B cell (primary cell): ENCODE measurements at regions not wholly inside any gene's neighbourhood (a gene's known extent, or its start where the extent isn't known, plus 50 kb on each side); places are given as distances from the start of the nearest gene placed in this dataset.

Source experiments
- ATAC-seq: fragments of 200-7000 bp; cut with Tn5 transposase; one replicate; pipeline ENCODE4 v1.10.0; 2021; ENCODE audit warnings: low read depth, mild to moderate bottlenecking, moderate number of reproducible peaks, moderate library complexity
- CTCF ChIA-PET: fragments of 350-600 bp; sonication (Branson Sonifier 250); formaldehyde crosslinking; loops from one replicate; lab custom pipeline; 2021; ENCODE audit warnings: antibody characterized with exemption, inconsistent platforms; lab: Charles Lee
- POLR2A ChIA-PET: fragments of 350-600 bp; sonication (Branson Sonifier 250); formaldehyde crosslinking; loops from one replicate; lab custom pipeline; 2021; ENCODE audit warnings: antibody characterized with exemption; lab: Charles Lee
- DNase-seq: peaks from one replicate; pipeline ENCODE4 v3.0.0; 2013
- H2AFZ ChIP-seq: 2 replicates; pipeline ENCODE4 v1.6.1; 2012; ENCODE audit warnings: mild to moderate bottlenecking, low read depth, low read length; ENCODE audit not compliant: insufficient read depth, poor library complexity, severe bottlenecking
- H3K27ac ChIP-seq, 2 donors: 1 replicate in 1 of 2; 2 replicates in 1 of 2; pipeline ENCODE4 v1.5.1; 2012 to 2013; ENCODE audit warnings: low read length in 2 of 2, mild to moderate bottlenecking in 2 of 2, moderate library complexity in 1 of 2
- H3K27me3 ChIP-seq, 4 experiments: fragments of 200-600 bp in 1 of 4; sonication (generic) in 1 of 4; replicated peaks in 1 of 4; 1 replicate in 2 of 4; 2 replicates in 2 of 4; pipeline versions ENCODE4 v1.6.1 to v1.7.0; 2013 to 2016; ENCODE audit warnings: low read length in 3 of 4, mild to moderate bottlenecking in 2 of 4, mixed read lengths in 1 of 4, moderate library complexity in 1 of 4; ENCODE audit not compliant: insufficient read depth in 4 of 4, control insufficient read depth in 3 of 4; ENCODE audit errors: control extremely low read depth in 1 of 4
- H3K36me3 ChIP-seq, 2 experiments: replicated peaks in 1 of 2; 1 replicate in 1 of 2; 2 replicates in 1 of 2; pipeline versions ENCODE4 v1.6.1 to v1.7.1; 2013; ENCODE audit warnings: low read length in 1 of 2; ENCODE audit not compliant: insufficient read depth in 2 of 2, control insufficient read depth in 1 of 2; ENCODE audit errors: control extremely low read depth in 1 of 2, extremely low read depth in 1 of 2
- H3K4me1 ChIP-seq, 2 donors: fragments of 200-600 bp in 1 of 2; sonication (generic) in 1 of 2; 1 replicate in 1 of 2; 2 replicates in 1 of 2; pipeline versions ENCODE4 v1.5.1 to v1.6.1; 2013 to 2017; ENCODE audit warnings: low read length in 2 of 2; ENCODE audit not compliant: control insufficient read depth in 2 of 2, insufficient read depth in 2 of 2
- H3K4me2 ChIP-seq: replicated peaks from 2 replicates; pipeline ENCODE3; 2012; ENCODE audit warnings: mild to moderate bottlenecking, low read depth, low read length; ENCODE audit not compliant: poor library complexity, severe bottlenecking
- H3K4me3 ChIP-seq, 5 experiments: fragments of 200-600 bp in 1 of 5; sonication (generic) in 1 of 5; 1 replicate in 3 of 5; 2 replicates in 2 of 5; pipeline versions ENCODE4 v1.5.1 to v1.7.0; 2011 to 2016; ENCODE audit warnings: low read length in 4 of 5, mild to moderate bottlenecking in 4 of 5, low read depth in 2 of 5, control low read depth in 1 of 5, moderate library complexity in 1 of 5; ENCODE audit not compliant: insufficient read depth in 1 of 5; ENCODE audit errors: control extremely low read depth in 1 of 5, extremely low read depth in 1 of 5
- H3K79me2 ChIP-seq: fragments of 200-600 bp; sonication (generic); one replicate; pipeline ENCODE4 v1.6.0; 2016; ENCODE audit warnings: low read length; ENCODE audit not compliant: control insufficient read depth, insufficient read depth
- H3K9ac ChIP-seq: fragments of 200-600 bp; sonication (generic); 2 replicates; pipeline ENCODE4 v1.6.1; 2017; ENCODE audit warnings: mild to moderate bottlenecking, low read length, moderate library complexity
- H3K9me3 ChIP-seq, 3 donors: one replicate each; pipeline versions ENCODE4 v1.6.1 to v1.7.1; 2013; ENCODE audit warnings: low read length in 2 of 3; ENCODE audit not compliant: control insufficient read depth in 2 of 3, insufficient read depth in 1 of 3; ENCODE audit errors: control extremely low read depth in 1 of 3
- H4K20me1 ChIP-seq: 2 replicates; pipeline ENCODE4 v1.6.0; 2012; ENCODE audit warnings: mild to moderate bottlenecking, low read length; ENCODE audit not compliant: insufficient read depth, control insufficient read depth, poor library complexity, severe bottlenecking
- H3K27ac Mint-ChIP-seq: one replicate; pipeline ENCODE4 v1.8.0; 2021; ENCODE audit warnings: mixed read lengths
- H3K27me3 Mint-ChIP-seq: one replicate; pipeline ENCODE4 v1.8.0; 2021; ENCODE audit warnings: mixed read lengths
- H3K4me1 Mint-ChIP-seq: one replicate; pipeline ENCODE4 v1.8.0; 2021; ENCODE audit warnings: mixed read lengths
- H3K4me3 Mint-ChIP-seq: one replicate; pipeline ENCODE4 v1.8.0; 2021; ENCODE audit warnings: mixed read lengths
- H3K9me3 Mint-ChIP-seq: one replicate; pipeline ENCODE4 v1.8.0; 2022; ENCODE audit warnings: mixed read lengths; ENCODE audit not compliant: insufficient read depth
- CTCF ChIP-seq: fragments of 200-600 bp; IDR thresholded peaks from one replicate; pipeline ENCODE4 v1.8.0; 2022; ENCODE audit warnings: antibody characterized with exemption, mild to moderate bottlenecking
- EZH2 ChIP-seq: IDR thresholded peaks from 2 replicates; pipeline ENCODE4 v1.6.1; 2012; ENCODE audit warnings: borderline replicate concordance, low read depth, mild to moderate bottlenecking, moderate library complexity, low read length; ENCODE audit not compliant: insufficient read depth, poor library complexity, severe bottlenecking
- WGBS: methylation state at CpG from one replicate; pipeline ENCODE4 v1.1.5; 2013; ENCODE audit warnings: missing lambda C conversion rate; ENCODE audit not compliant: insufficient coverage; 5-methylcytosine and 5-hydroxymethylcytosine counted together
- intact Hi-C: fragments of 100-400 bp; cut with micrococcal nuclease; formaldehyde crosslinking; loops from one replicate; pipeline ENCODE4 v1.10.0; 2022

- H3K36me3 ChIP-seq, result no peaks in the 10 kb centered on the region
- no peaks in the 10 kb centered on the region for H3K79me2 ChIP-seq
- H4K20me1 ChIP-seq, result no peaks in the 10 kb centered on the region
- H3K4me1 ChIP-seq, result no peaks in the 10 kb centered on the region
- Mint-ChIP-seq H3K27me3 (no peaks in the 10 kb centered on the region), H3K9me3 (no peaks in the 10 kb centered on the region), H3K4me3 (no peak overlapping the region), H3K27ac (no peak overlapping the region), H3K4me1 (no peaks in the 10 kb centered on the region)
- H3K27me3 ChIP-seq, result no peaks in the 10 kb centered on the region
- WGBS, result no CpG with 5 or more reads among the region's 2 CpGs
- intact Hi-C loops, result no loop called here
- H3K27ac ChIP-seq, result no peak overlapping the region
- no peak overlapping the region for H2AFZ ChIP-seq
- ChIA-PET POLR2A (no interaction called here), CTCF (no interaction called here)
- ATAC-seq (no peak), DNase-seq (no peak)
- no peak overlapping the region for H3K4me2 ChIP-seq
- no peak overlapping the region for H3K9ac ChIP-seq
- TF ChIP-seq EZH2, result no peak
- TF ChIP-seq CTCF, result no peak
- H3K9me3 ChIP-seq, result no peaks in the 10 kb centered on the region
- H3K4me3 ChIP-seq, result no peak overlapping the region
Measured at GRCh38 chr2:185318271-185318724, 420.3 kb upstream of the FSIP2 start.

GRCh38 chr2:185335879-185336278, 402.7 kb upstream of the FSIP2 start:
- no peak overlapping the region for H3K27ac ChIP-seq
- H3K9ac ChIP-seq, result no peak overlapping the region
- no peak for DNase-seq
- POLR2A ChIA-PET, result no interaction called here
- intact Hi-C loops, result no loop called here
- no peak for ATAC-seq
- H3K4me1 ChIP-seq, result no peaks in the 10 kb centered on the region
- H4K20me1 ChIP-seq, result no peaks in the 10 kb centered on the region
- no peak overlapping the region for H2AFZ ChIP-seq
- no peak for TF ChIP-seq EZH2
- no peak for TF ChIP-seq CTCF
- no peaks in the 10 kb centered on the region for H3K27me3 ChIP-seq
- no peak overlapping the region for H3K4me3 ChIP-seq
- Mint-ChIP-seq H3K4me1 (no peaks in the 10 kb centered on the region), H3K27ac (no peak overlapping the region), H3K9me3 (peaks cover 2% of the 10 kb centered on the region), H3K4me3 (no peak overlapping the region), H3K27me3 (no peaks in the 10 kb centered on the region)
- WGBS, result no CpG with 5 or more reads among the region's 3 CpGs
- CTCF ChIA-PET, result no interaction called here
- H3K9me3 ChIP-seq, result peaks cover 0 to 3% (median 0%) of the 10 kb centered on the region in 3 donors
- H3K79me2 ChIP-seq, result no peaks in the 10 kb centered on the region
- H3K36me3 ChIP-seq, result no peaks in the 10 kb centered on the region
- H3K4me2 ChIP-seq, result no peak overlapping the region
